ENCODE measurements at regions not wholly inside any gene's neighbourhood (a gene's known extent, or its start where the extent isn't known, plus 50 kb on each side); places are given as distances from the start of the nearest gene placed in this dataset.
"Not testable (repeated sequence)": the region's sequence is repeated elsewhere in the genome, so short reads cannot be mapped to it uniquely, and the experiment has no call there.

- DNase-seq = no peak
Observed at GRCh38 chr14:58731465-58732293, 93.9 kb downstream of the DACT1 start.

GRCh38 chr14:58732387-58732786 lies 94.6 kb downstream of the DACT1 start:
- peak; percentile 52 for DNase-seq

- peak; percentile 39 for DNase-seq
Observed at GRCh38 chr14:58733451-58734208, 95.9 kb downstream of the DACT1 start.

GRCh38 chr14:58735596-58735995 lies 97.8 kb downstream of the DACT1 start:
- no peak for DNase-seq

- no peak for DNase-seq
Observed at GRCh38 chr14:58736606-58737005, 98.8 kb downstream of the DACT1 start.

GRCh38 chr14:58737511-58737910 lies 99.7 kb downstream of the DACT1 start:
- no peak for DNase-seq

GRCh38 chr14:58738189-58738836 lies 100.6 kb downstream of the DACT1 start:
- DNase-seq = no peak

- no peak for DNase-seq
Observed at GRCh38 chr14:58738876-58739275, 101.1 kb downstream of the DACT1 start.

GRCh38 chr14:58739674-58740073 lies 101.9 kb downstream of the DACT1 start:
- no peak for DNase-seq

GRCh38 chr14:58740379-58740935 lies 102.7 kb downstream of the DACT1 start:
- DNase-seq = no peak

GRCh38 chr14:58744801-58745394 lies 107.1 kb downstream of the DACT1 start:
- no peak for DNase-seq

GRCh38 chr14:58746261-58746660 lies 108.5 kb downstream of the DACT1 start:
- no peak for DNase-seq

GRCh38 chr14:58746701-58747100 lies 108.9 kb downstream of the DACT1 start:
- no peak for DNase-seq

GRCh38 chr14:58747181-58747580 lies 109.4 kb downstream of the DACT1 start:
- no peak for DNase-seq

- not testable (repeated sequence) for DNase-seq
Observed at GRCh38 chr14:58748251-58748650, 110.5 kb downstream of the DACT1 start.

GRCh38 chr14:58749066-58749669 lies 111.4 kb downstream of the DACT1 start:
- peak; percentile 46 for DNase-seq

- DNase-seq = no peak
Observed at GRCh38 chr14:58750321-58751269, 112.8 kb downstream of the DACT1 start.

- no peak for DNase-seq
Observed at GRCh38 chr14:58751788-58752187, 114.0 kb downstream of the DACT1 start.

GRCh38 chr14:58752289-58752688 lies 114.5 kb downstream of the DACT1 start:
- no peak for DNase-seq

- DNase-seq = no peak
Observed at GRCh38 chr14:58752771-58753201, 115.0 kb downstream of the DACT1 start.

Measured in stimulated activated CD4-positive, alpha-beta T cell treated with anti-CD3 and anti-CD28 coated beads, Interleukin-1b, Interleukin-23, amount 100 ng/mL, for 48 hours (primary cell).